Activated CD8-positive, alpha-beta T cell treated with anti-CD3 and anti-CD28 coated beads, Interleukin-2, amount 10 ng/mL, durations not matched to agents 7 days and 5 days (primary cell): ENCODE measurements at regions not wholly inside any gene's neighbourhood (a gene's known extent, or its start where the extent isn't known, plus 50 kb on each side); places are given as distances from the start of the nearest gene placed in this dataset.
"Not testable (repeated sequence)": the region's sequence is repeated elsewhere in the genome, so short reads cannot be mapped to it uniquely, and the experiment has no call there.

ENCODE experiments used
- ATAC-seq: fragments of 150-1000 bp; cut with Tn5 transposase; one replicate; pipeline ENCODE4 v1.10.0; 2021; ENCODE audit warnings: moderate library complexity
- CTCF ChIA-PET: fragments of 350-600 bp; sonication (Branson Sonifier 250); formaldehyde crosslinking; loops from one replicate; lab custom pipeline; 2021; ENCODE audit warnings: antibody characterized with exemption; lab: Charles Lee
- POLR2A ChIA-PET: fragments of 350-600 bp; sonication (Branson Sonifier 250); formaldehyde crosslinking; loops from one replicate; lab custom pipeline; 2021; ENCODE audit warnings: antibody characterized with exemption; lab: Charles Lee
- DNase-seq: peaks from one replicate; pipeline ENCODE4 v3.0.0-alpha.2; 2020
- H3K27ac Mint-ChIP-seq: one replicate; pipeline ENCODE4 v1.8.0; 2021; ENCODE audit warnings: mild to moderate bottlenecking, mixed read lengths
- H3K27me3 Mint-ChIP-seq: one replicate; pipeline ENCODE4 v1.8.0; 2021; ENCODE audit warnings: low read depth, mixed read lengths
- H3K36me3 Mint-ChIP-seq: one replicate; pipeline ENCODE4 v1.8.0; 2021; ENCODE audit warnings: low read depth, mixed read lengths
- H3K4me1 Mint-ChIP-seq: one replicate; pipeline ENCODE4 v1.8.0; 2021; ENCODE audit warnings: low read depth, mixed read lengths
- H3K4me3 Mint-ChIP-seq: one replicate; pipeline ENCODE4 v1.8.0; 2021; ENCODE audit warnings: mild to moderate bottlenecking, mixed read lengths
- H3K9me3 Mint-ChIP-seq: one replicate; pipeline ENCODE4 v1.8.0; 2022; ENCODE audit warnings: mixed read lengths; ENCODE audit not compliant: insufficient read depth

DNA sequence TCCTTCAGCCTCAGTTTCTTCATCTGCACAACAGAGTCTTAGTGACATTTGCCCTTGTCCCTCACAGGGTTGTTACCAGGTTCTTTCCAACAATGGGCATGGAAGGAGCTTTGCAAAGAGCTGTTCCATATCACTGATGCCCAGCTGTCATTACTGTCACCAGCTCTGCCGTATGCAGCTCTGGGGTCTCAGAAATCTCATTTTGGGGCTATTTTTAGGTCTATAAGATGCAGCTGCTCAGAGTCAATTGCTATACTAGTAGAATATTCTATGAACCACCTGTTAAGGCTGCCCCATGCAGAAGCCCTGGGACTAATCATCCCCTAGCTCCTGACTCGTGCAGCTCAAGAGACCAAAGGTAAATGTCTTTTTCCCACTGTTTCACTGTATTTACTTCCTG, 105.1 kb upstream of the TNPO1 start:
- no peaks in the 10 kb centered on the region for H3K9me3 Mint-ChIP-seq
- POLR2A ChIA-PET, result no interaction called here
- ATAC-seq (no peak), DNase-seq (no peak)
- no peaks in the 10 kb centered on the region for H3K36me3 Mint-ChIP-seq
- H3K27me3 Mint-ChIP-seq, result peaks cover 8% of the 10 kb centered on the region
- no peak overlapping the region for H3K4me3 Mint-ChIP-seq
- CTCF ChIA-PET, result no interaction called here
- H3K27ac Mint-ChIP-seq, result no peak overlapping the region
- no peaks in the 10 kb centered on the region for H3K4me1 Mint-ChIP-seq

DNA sequence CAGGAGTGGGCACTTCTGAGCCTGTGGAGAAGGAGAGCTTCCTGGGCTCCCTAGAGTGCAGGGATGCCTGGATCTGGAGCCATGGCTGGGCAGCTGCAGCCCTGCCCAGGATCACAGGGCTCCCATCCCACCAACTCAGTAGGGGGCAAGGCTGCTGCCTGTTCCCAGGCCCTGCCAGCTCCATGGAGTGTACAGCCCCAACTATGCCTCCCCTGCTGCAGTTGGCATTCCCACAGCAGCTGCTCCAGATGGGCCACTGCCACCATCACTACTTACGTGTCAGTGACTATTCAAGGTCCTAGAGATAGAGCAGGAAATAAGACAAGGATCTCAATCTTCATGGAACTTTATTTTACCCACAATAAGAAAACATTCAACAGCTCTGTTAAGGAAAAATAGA, 107.1 kb upstream of the TNPO1 start:
- H3K27ac Mint-ChIP-seq, result no peak overlapping the region
- no peak for DNase-seq
- H3K27me3 Mint-ChIP-seq, result peaks cover 8% of the 10 kb centered on the region
- H3K4me1 Mint-ChIP-seq, result no peaks in the 10 kb centered on the region
- POLR2A ChIA-PET, result no interaction called here
- CTCF ChIA-PET, result no interaction called here
- ATAC-seq, result no peak
- no peak overlapping the region for H3K4me3 Mint-ChIP-seq
- H3K9me3 Mint-ChIP-seq, result no peaks in the 10 kb centered on the region
- no peaks in the 10 kb centered on the region for H3K36me3 Mint-ChIP-seq

DNA sequence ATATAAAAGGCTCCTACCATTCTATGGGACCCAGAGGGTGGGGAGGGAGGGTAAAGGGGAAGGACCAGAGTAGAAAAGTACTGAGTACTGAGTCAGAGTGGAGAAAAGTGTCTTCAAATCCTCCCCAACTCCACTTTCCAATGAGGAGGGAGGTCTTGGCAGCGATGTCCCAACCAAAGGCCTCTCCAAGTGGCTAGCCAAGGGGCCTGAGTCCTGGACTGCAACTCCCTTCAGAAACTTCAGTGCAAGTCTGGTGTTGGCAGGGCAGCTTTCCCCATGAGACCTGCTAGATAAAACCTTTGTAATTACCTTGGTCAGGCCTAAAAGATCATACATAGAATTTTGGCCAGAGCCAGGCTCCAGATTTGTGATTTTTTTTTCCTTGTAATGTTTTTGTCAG, 111.3 kb upstream of the TNPO1 start:
- Mint-ChIP-seq H3K27me3 (peaks cover 2% of the 10 kb centered on the region), H3K27ac (no peak overlapping the region), H3K36me3 (no peaks in the 10 kb centered on the region), H3K9me3 (no peaks in the 10 kb centered on the region), H3K4me3 (no peak overlapping the region), H3K4me1 (no peaks in the 10 kb centered on the region)
- ATAC-seq, result no peak
- POLR2A ChIA-PET, result no interaction called here
- CTCF ChIA-PET, result no interaction called here
- no peak for DNase-seq

DNA sequence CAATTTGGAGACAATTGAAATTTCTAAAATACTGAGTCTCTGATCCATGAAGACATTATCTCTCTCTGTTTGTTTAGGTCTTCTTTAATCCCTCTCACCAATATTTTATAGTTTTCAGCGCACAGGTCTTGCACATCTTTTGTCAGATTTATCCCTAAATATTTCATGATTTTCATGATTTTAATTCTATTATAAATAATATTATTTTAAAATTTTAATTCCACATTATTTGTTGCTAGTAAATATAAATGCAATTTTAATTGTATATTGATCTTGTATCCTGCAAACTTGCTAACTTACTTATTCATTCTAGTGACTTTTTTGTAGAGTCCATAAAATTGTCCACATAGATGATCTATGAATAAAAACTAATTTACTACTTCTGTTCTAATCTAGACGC, 112.6 kb upstream of the TNPO1 start:
- Mint-ChIP-seq H3K4me1 (no peaks in the 10 kb centered on the region), H3K4me3 (no peak overlapping the region), H3K27me3 (peaks cover 3% of the 10 kb centered on the region), H3K9me3 (no peaks in the 10 kb centered on the region), H3K36me3 (no peaks in the 10 kb centered on the region), H3K27ac (no peak overlapping the region)
- POLR2A ChIA-PET, result no interaction called here
- DNase-seq, result no peak
- no peak for ATAC-seq
- CTCF ChIA-PET, result no interaction called here

DNA sequence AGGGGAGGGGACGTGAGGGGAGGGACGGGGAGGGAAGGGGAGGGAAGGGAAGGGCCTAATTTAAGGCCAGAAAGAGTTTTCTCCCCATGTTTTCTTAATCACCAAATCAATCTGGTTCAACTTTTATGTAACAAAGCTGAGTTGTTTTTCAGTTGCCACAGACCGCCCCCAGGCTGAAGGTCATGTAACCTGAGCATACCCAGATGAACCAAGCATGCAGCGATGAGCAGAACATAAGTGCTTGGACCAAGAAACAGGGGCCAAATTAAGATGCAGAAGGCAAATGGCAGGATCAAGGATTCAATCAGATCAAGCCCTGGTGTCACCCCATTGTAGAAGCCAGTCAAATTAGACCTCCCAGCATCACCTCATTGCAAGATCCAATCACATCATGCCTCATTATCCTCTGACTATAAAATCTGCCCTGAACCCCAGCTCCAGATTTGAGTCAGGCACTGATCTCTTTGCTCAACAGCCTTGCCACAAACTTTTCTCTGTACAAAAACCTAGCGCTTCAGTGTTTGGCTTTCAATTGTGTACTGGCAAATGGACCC, 113.5 kb upstream of the TNPO1 start:
- no peaks in the 10 kb centered on the region for H3K4me1 Mint-ChIP-seq
- CTCF ChIA-PET, result no interaction called here
- H3K9me3 Mint-ChIP-seq, result no peaks in the 10 kb centered on the region
- H3K4me3 Mint-ChIP-seq, result no peak overlapping the region
- peaks cover 9% of the 10 kb centered on the region for H3K27me3 Mint-ChIP-seq
- DNase-seq (no peak), ATAC-seq (no peak)
- POLR2A ChIA-PET, result no interaction called here
- H3K27ac Mint-ChIP-seq, result no peak overlapping the region
- no peaks in the 10 kb centered on the region for H3K36me3 Mint-ChIP-seq

DNA sequence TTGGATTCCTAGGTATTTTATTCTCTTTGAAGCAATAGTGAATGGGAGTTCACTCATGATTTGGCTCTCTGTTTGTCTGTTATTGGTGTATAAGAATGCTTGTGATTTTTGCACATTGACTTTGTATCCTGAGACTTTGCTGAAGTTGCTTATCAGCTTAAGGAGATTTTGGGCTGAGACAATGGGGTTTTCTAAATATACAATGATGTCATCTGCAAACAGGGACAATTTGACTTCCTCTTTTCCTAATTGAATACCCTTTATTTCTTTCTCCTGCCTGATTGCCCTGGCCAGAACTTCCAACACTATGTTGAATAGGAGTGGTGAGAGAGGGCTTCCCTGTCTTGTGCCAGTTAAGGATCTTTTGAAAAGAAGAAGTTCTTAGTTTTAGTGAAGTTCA, 114.4 kb upstream of the TNPO1 start:
- CTCF ChIA-PET, H3K4me1 Mint-ChIP-seq, H3K4me3 Mint-ChIP-seq, H3K36me3 Mint-ChIP-seq, H3K9me3 Mint-ChIP-seq, POLR2A ChIA-PET, H3K27ac Mint-ChIP-seq, ATAC-seq, DNase-seq: not testable (repeated sequence)
- H3K27me3 Mint-ChIP-seq, result peaks cover 12% of the 10 kb centered on the region

DNA sequence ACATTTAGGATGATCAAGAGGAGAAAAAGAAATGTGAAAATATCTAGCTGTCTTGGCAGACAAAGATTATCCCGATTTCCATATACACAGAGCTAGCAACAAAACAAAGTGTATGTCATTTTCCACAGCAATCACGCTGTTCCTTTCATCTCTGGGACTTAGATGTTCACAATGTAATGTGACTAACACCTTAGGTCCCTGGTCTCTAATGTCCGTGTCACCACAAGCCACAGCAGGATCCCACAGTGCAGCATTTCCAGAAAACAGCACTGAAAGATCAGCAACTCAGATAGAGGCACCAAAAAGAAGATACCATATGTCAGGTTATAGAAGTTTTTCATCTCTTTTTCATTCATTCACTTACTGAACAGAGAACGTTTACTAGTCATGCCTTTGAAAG, 118.0 kb upstream of the TNPO1 start:
- DNase-seq (no peak), ATAC-seq (no peak)
- Mint-ChIP-seq H3K4me3 (no peak overlapping the region), H3K4me1 (no peaks in the 10 kb centered on the region), H3K27ac (no peak overlapping the region), H3K27me3 (peaks cover 22% of the 10 kb centered on the region), H3K9me3 (no peaks in the 10 kb centered on the region), H3K36me3 (no peaks in the 10 kb centered on the region)
- CTCF ChIA-PET, result no interaction called here
- POLR2A ChIA-PET, result no interaction called here

DNA sequence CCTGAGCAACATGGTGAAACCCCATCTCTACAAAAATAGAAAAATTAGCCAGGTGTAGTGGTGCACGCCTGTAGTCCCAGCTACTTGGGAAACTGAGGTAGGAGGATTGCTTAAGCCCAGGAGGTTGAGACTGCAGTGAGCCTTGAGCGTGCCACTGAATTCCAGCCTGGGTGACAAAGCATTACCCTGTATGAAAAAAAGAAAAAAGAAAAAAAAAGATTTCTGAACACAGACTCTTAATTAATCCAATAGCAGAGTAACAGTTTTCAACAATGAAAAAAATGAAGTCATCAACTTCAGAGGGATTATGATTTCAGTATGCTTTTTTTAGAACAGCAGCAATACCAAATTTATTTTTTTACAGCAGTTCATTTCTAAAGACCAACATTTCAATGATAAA, 118.8 kb upstream of the TNPO1 start:
- ATAC-seq (no peak), DNase-seq (no peak)
- POLR2A ChIA-PET, result no interaction called here
- Mint-ChIP-seq H3K27me3 (peaks cover 28% of the 10 kb centered on the region), H3K4me1 (no peaks in the 10 kb centered on the region), H3K9me3 (no peaks in the 10 kb centered on the region), H3K36me3 (no peaks in the 10 kb centered on the region), H3K4me3 (no peak overlapping the region), H3K27ac (no peak overlapping the region)
- CTCF ChIA-PET, result no interaction called here

DNA sequence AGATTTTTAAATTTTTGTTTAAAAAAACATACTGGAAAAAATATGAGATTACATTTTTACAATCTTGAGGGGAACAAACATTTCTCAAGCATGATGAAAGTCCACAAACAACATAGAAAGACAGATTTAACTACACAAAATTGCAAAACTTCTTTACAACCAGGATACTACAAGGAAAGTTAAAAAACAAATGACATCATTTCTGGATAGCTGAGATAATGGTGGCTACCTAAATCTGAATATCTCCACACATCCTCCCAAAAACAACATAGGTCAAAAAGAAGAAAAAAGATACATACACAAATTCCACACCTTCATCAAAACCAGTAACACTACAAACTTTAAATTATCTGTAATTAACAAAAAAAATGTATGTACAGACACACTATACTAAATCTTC, 120.8 kb upstream of the TNPO1 start:
- DNase-seq (no peak), ATAC-seq (no peak)
- H3K9me3 Mint-ChIP-seq, result no peaks in the 10 kb centered on the region
- ChIA-PET CTCF (no interaction called here), POLR2A (no interaction called here)
- H3K27me3 Mint-ChIP-seq, result peaks cover 35% of the 10 kb centered on the region
- no peak overlapping the region for H3K27ac Mint-ChIP-seq
- no peaks in the 10 kb centered on the region for H3K36me3 Mint-ChIP-seq
- no peak overlapping the region for H3K4me3 Mint-ChIP-seq
- no peaks in the 10 kb centered on the region for H3K4me1 Mint-ChIP-seq

DNA sequence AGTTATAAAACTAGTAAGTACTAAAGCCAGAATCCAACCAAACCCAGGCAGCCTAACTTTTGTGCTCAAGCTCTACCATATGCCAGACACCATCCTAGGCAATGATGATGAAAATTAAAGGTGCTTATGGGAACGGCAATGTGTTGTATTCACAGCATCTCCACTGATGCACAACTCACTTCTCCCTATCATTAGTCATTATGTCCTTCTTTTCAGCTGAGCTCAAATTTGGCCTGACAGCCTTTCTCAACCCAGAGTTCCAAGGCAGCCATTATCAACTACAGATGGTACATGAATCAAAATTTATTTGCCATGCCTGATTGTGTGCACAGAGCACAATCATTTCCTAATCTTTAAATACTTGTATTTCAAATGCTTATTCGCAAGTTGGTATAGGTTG, 121.6 kb upstream of the TNPO1 start:
- CTCF ChIA-PET, result no interaction called here
- DNase-seq (no peak), ATAC-seq (no peak)
- Mint-ChIP-seq H3K4me3 (no peak overlapping the region), H3K27ac (no peak overlapping the region), H3K4me1 (no peaks in the 10 kb centered on the region), H3K9me3 (no peaks in the 10 kb centered on the region), H3K36me3 (no peaks in the 10 kb centered on the region), H3K27me3 (peaks cover 35% of the 10 kb centered on the region)
- POLR2A ChIA-PET, result no interaction called here

DNA sequence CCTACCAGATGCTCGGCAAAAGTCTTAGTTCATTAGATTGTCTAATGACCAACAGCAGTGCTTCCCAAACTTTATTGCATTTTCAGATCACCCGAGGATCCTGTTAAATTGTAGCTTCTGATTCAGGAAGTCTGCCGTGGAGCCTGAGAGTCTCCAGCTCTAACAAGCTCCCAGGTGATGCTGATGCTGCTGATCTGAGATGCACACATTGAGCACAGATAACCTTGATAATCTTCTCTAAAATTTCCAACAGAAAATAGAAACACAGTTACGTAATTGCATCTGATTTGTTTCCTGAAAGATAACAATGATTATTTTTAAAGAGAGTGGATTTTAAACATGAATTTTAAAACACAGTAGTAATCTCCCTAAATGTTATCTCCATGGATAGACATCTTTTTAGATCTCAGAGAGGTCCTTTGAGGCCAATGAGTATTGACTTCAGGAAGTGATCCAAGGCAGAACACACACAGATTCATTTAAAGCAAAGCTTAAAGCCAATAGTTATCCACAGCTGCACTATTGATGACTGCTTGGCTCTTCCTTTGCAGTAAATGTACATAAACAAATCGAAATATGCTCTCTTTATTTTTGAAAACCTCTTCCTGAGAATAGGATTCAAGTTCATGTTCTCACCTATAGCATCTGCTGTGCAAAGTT, 122.8 kb upstream of the TNPO1 start:
- POLR2A ChIA-PET, result no interaction called here
- H3K36me3 Mint-ChIP-seq, result no peaks in the 10 kb centered on the region

DNA sequence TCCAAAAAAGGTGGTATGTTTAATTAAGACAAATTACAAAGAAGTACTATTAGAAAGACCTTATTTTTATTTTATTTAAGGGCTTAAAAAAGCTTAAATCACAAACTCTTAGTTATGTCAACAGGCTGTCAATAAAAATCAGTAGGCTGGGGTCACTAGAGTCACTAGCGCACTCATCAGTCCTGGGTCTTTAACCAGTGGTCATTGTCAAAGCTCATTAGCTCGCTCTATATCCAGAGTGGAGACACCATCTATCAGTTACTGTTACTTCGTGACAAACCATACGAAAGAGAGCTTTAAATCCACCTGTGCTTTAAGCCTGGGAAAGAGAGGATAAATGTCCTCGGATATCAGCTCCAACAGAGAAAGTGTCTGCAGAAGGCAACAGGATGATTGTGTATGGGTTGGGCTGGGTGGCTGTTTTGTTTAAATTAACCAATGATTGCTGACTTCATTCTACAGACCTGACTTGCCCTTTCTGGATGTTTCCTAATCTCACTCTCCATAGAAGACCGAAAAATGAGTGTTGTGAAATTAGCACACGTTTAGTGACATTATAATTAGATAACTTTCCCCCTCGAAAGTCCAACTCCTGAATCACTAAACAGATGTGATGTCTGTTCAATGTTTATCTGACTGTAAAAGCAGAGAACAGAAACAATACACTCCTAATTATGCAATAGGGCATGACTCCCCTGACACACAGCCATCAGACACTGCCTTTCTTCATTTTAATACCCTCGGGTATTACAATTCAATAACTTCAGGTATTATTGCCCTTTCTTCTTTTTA, 123.6 kb upstream of the TNPO1 start:
- POLR2A ChIA-PET, result no interaction called here
- Mint-ChIP-seq H3K27ac (no peak overlapping the region), H3K9me3 (no peaks in the 10 kb centered on the region), H3K36me3 (no peaks in the 10 kb centered on the region), H3K27me3 (peaks cover 28% of the 10 kb centered on the region), H3K4me3 (no peak overlapping the region), H3K4me1 (no peaks in the 10 kb centered on the region)
- ATAC-seq, result no peak
- DNase-seq, result no peak
- CTCF ChIA-PET, result no interaction called here

More for the DNA sequence above, 122.8 kb upstream of the TNPO1 start:
- Mint-ChIP-seq H3K4me1 (no peaks in the 10 kb centered on the region), H3K27me3 (peaks cover 32% of the 10 kb centered on the region), H3K4me3 (no peak overlapping the region), H3K9me3 (no peaks in the 10 kb centered on the region), H3K27ac (no peak overlapping the region)
- DNase-seq (no peak), ATAC-seq (no peak)
- CTCF ChIA-PET, result no interaction called here
